GM04503 (cell line): ENCODE measurements at regions not wholly inside any gene's neighbourhood (a gene's known extent, or its start where the extent isn't known, plus 50 kb on each side); places are given as distances from the start of the nearest gene placed in this dataset.

Experiments used
- DNase-seq: peaks from one replicate; pipeline ENCODE4 v3.0.0-alpha.2; 2012; ENCODE audit warnings: low read depth

DNA sequence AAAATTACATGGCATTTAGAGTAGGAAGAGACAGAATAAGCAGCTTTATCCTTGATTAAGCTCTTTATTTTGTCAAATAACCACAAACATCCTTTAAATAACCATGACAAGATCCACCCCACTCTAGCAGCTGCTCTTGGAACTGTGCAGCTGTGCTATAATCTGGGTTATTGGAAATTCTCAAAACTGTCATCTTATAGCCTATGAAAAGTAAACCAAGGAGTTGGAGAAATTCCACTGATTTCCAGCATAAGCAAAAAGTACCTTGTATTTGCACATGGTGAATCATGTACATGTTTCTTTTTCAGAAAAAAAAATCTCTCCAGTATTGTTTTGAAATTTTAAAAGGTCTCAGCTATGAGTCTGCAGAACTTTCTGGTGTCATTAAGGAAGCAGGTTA lies 88.8 kb upstream of the ABI3BP start:
- no peak for DNase-seq

DNA sequence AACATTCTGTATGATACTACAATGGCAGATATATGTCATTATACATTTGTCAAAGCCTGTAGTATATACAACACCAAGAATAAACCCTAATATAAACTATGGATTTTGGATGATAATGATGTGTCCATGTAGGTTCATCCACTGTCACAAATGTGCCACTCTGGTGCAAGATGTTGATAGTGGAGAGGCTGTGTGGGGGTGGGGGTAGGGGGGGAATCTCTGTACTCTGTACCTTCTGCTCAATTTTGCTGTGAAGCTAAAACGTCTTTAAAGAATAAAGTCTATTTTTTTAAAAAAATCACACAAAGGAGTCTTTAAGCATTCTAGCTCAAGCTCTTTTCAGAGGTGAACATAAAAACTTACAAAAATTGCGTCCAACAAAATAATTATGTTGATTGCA lies 88.2 kb upstream of the ABI3BP start:
- no peak for DNase-seq

DNA sequence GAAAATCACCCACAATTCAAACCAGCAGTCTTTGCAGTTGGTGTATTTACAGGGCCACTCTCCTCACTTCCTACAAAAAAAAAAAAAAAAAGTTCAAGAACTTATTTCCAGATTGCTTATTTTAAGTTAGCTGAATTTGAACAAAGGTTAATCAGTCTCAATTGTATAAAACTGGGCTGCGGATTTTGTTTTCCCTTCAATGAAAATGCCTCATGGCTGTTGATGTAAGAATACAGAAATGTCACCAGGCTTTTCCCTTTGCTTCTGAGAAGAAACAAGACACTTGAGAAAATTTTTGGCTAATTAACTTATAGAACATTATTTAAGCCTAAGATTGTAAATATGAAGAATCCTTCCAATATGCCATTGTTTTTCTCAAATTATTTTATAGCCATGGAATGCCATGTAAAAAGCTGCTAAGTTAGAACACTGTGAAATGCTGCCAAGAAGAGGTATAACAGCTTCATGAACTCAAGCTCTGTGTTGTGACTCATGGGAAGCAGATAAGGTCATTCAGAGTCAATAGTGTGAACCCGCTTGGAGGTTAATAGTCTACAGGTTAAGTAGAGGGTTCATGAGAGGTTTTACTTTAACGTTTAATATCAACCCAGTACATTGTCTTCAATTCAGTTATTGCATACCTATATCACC lies 84.3 kb upstream of the ABI3BP start:
- DNase-seq: no peak

DNA sequence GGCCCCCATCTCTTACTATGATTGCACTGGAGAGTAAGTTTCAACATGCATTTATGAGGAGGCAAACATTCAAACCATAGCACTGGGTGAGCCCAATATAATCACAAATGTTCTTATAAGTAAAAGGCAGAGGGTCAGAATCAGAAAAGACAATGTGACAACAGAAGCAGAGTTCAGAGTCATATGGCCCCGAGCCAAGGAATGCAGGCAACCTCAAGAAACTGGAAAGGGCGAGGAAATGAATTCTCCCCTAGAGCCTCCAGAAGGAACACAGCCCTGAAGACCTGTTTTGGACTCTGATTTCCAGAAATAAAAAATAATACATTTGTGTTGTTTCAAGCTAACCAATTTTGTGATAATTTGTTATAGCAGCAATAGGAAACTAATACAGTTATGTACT lies 81.3 kb upstream of the ABI3BP start:
- no peak for DNase-seq

DNA sequence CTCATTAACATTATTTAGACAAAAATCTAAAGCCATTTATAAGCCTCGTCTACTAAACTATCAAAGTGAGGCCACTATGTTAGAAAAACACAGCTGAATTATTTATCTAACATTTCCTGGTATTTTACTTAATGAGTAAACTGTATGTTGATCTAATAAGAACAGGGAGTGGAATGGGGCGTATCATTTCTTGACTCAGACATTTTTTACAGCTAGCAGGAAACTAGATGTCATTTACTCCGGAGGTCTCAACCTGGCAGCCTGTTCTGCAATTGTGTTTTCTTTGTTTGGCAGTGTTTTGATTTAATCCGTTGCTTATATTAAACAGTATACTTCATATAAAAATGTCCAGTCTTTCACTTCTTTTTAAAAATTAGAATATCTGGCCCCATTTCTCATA lies 79.1 kb upstream of the ABI3BP start:
- DNase-seq: no peak

DNA sequence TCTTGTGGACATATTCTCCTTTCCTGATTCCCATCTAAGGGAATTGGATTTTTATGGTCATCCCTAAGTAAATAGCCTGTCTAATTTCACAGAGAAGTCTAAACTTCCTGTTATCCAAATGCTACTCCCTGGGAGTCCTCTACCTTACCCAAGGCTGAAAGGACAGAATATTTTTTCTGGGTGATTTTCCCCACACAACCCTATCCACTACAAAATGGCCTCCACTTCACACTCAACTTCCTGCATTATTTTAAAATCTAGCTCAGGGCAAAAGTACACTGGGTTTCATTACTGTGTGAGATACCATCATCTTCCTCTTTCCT lies 77.5 kb upstream of the ABI3BP start:
- DNase-seq: no peak

DNA sequence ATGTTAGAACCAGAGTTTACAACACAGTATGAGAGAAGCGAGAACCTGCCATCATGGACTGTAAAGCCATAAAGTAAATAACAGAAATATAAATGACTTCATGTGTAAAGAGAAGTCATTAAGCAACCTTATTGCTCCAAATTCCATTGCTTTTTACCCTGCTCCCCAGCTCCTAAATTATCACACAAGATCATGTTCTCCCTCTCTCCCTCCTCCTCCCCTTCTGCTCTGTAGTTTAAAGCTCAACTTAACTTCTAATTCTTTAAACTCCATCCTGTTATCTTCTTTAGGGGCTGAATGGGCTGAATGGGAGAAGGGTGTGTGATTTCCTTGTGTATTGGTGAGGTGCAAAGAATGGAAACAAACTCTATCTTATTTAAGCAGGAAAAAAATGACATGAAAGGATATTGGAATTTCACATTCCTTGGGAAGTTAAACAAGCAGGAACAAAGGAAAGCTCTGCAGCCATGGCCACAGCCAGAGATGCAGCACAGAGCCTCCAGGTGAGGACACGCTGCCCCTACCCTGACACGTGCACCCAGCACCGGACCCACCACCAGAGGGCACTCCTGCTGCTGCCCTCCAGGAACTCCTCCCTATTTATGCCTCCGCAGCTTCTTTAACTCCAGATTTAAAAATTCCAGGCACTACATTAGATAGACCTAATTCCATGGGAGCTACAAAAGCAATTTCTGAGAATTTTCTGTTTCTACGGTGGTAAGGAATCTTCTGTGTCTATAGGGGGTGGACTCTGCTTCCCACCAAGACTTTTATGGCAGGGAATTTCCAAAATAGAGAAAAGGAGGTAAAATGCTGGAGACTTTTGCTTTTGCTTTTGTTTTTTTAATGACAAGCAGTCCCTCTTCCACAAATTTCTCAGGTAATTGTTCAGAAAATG lies 76.9 kb upstream of the ABI3BP start:
- no peak for DNase-seq

DNA sequence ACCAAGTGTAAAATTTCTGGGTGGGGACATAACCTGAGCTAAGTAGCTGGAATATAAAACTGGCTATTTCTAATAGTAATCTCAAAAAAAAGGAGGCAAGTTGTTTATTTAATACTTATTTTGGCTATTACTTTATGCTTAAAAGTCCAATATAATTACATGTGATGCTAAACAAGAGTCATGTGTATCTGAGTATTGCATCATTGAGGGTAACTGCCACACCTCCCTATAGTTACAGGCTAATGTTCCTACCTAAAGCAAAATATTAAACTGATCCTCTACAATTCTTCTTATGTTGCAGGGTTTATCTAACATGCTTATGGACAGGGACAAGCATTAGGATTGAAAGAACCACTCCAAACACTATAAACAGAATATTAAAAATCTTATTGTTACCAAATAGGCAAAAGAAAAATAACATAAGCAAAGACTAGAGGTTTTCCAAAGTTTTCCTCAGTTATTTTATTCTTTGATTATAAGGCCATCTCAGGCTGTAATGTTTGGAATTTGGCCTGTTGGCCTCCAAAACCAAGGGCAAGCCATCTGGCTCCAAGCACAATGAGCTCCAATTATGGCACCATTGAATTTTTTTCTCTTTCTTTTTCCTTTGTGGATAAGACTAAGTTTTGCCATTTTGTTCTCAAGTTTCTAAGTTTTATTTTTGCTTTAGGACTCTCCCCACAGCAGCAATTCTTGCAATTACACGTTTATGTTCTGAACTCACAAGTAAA lies 75.8 kb upstream of the ABI3BP start:
- no peak for DNase-seq

DNA sequence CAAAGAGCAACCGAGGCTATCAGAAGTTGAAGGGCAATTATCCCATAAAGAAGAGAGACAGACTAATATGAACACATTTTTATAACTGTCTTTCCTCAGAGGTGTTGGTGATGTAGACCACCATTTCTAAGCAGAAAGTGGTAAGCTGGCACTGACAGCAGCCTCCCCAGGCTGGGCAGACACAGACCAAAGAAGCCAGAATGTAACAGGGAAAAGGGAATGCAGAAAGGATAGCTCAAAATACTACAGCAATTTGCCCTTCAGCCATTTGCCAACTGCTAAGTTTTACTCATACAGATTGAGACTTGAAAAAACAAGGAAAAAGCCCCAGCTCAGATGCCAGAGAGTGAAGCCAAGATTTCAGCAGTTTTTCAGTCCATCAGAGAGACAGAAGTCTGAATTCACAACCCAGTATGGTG lies 73.5 kb upstream of the ABI3BP start:
- DNase-seq: no peak

DNA sequence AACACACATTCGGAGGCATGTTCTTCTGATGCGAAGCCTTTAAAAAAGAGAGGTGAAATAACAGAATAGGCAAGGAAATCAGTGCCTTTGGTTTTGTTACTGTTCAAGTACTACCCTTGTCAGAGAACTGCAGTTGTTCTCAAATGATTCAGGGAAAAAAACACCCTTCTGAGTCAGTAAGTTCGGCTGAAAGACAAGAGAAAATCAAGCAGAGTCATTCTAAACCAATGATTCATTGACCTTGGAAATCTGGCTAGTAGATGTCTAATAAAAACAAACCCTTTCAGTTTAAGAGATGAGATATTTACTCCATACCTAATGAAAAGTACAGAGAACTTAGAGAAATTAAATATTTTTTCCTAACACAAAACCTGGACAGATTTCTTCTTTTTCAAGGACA lies 72.7 kb upstream of the ABI3BP start:
- peak; percentile 73 for DNase-seq

DNA sequence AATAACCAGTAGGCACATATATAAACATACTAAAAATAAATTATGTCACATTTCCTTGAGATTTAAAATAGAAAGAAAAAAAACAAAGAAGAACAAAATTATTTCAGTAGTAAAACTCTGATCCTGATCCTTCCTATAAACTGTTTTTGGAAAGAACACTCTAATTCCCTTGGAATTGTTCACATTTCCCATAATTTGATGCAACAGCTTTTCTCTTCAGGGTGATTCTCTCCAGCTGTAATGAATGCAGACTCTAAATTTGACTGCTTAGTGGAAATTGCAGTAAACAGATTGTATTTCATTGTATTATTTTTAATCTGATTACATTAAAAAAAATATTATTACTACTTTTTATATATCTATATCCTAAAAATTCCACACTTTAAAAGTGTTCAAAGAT lies 70.2 kb upstream of the ABI3BP start:
- DNase-seq: no peak

DNA sequence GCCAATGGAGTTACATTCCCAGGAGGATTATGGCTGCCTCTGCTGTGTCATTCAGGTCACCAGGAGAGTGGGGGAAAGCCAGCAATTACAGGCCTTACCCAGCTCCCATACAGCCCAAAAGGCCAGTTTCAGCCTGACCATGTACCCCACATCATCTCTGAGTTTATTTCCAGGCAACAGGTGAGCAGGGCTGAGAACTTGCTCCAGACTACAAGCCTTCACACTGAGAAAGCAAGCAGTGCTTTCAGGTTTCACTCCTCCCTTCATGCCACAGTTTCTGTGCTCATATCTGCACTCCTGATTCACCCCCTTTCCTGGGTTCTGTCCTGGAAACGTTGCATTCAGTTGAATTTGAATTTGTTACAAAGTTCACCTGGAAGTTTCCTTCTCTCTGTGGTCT lies 68.1 kb upstream of the ABI3BP start:
- DNase-seq: no peak

DNA sequence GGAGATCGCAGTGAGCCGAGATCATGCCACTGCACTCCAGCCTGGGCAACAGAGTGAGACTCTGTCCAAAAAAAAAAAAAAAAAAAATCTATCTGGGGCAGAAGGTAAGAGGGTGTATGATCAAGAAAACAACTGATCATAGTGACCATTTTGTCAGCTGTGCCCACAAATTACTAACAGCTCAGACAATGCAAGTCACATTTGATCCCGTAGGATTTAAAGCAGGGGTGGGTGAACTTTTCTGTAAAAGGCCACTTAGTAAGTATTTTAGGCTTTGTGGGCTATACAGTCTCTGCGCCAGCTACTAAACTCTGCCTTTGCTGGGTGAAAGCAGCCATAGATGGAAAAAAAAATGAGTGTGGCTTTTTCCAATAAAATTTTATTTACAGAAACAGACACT lies 57.6 kb upstream of the ABI3BP start:
- no peak for DNase-seq

DNA sequence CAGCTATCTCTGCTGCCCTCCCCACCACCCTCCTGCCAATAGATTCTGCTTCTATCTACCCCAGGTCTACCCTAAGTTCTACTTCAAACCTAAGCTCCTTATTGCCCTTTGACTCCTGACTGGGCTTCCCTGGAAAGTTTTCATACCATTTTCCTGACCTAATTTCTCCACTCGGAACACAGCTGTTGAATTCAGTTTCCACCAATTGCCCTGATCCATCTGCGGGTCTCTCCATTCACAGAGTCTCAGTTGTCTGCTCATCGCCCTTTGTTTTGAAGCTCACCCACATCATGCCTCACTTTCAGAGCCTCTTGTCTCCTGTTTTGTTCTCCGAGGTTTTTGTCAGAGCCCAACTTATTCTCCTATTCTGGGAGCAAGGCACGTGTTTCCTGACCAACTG lies 56.8 kb upstream of the ABI3BP start:
- no peak for DNase-seq

DNA sequence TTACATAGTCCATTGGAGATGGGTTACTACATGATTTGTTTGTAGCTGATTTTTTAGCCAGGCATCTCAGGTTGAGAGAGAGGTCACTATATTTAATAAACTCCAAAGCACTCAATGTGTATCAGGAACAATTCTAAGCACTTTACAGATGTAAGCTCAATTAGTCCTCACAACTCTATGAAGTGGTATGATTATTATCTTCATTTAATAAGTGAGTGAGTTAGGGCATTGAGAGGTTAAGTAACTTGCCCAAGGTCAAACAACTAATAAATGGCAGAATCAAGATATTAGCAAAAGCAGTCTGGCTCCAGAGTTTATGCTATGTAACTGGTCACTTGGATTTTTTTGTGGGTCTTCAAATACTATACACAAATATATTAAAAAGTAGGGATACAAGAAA lies 56.3 kb upstream of the ABI3BP start:
- DNase-seq: no peak

DNA sequence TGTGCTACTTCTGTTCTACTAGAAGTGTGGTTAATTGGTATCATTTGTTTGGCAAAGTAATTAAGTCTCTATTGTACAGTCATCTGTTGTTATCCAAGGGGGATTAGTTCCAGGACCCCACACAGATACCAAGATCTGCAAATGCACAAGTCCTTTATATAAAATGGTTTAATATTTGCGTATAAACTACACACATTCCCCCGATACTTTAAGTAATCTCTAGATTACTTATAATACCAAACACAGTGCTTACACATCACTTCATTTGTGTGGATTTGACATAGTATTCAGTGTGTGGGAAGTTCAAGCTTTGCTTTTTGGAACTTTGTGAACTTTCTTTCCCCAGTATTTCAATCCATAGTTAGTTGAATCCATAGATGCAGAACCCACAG lies 50.5 kb upstream of the ABI3BP start:
- DNase-seq: no peak

DNA sequence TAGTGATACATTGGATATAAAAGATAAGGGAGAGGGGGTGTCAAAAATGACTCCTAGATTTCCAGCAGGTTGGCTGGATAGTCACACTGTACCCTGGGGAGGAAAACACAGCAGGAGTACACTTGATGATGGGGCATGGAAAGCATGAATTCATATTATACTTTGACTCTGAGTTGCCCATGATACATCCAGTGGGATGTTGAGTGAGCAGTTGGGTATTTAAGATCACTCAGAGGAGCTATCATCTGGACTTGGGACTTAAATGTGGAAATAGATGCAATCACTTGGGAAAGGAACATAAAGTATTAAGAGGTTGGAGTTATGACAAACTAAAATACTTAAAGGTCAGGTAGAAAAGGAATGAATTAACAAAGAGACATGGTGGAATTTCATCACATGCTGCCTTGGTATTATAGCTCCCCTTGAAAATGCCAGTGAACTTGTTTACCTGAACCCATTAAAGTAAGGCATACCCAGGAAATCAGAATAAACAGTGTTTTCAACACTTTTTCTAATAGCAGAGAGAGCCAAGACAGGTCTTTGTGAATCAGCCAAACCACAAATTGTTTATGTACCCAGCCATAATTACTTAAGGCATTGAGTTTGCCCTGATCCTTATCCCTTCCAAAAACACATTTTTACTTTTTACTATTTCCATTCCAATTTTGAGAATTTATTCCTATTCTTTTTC lies 49.9 kb upstream of the ABI3BP start:
- DNase-seq: no peak
